Left forelimb (tissue), 1 donor: ENCODE measurements at regions not wholly inside any gene's neighbourhood (a gene's known extent, or its start where the extent isn't known, plus 50 kb on each side); places are given as distances from the start of the nearest gene placed in this dataset.

Source experiments
- DNase-seq: peaks from one replicate; pipeline ENCODE4 v3.0.0-alpha.2; 2018; ENCODE audit warnings: low spot score

DNA sequence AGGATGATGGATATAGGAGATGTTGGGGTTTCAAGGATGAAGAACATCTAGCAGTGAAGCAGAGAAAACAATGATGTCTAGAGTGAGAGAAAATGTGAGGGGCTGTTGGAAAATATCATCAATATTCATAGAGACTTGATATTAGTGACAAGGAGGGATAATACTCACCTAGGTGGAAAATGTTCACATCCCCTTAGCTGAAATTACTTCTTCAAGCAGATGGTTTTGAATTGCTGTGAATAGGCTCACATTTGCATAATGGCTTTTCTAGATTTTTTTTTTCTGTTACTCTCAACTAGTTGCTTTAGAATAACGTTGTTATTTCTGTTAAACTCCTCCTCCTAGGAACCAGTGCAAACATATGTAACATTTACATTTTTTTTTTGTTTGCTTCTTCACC is 61.6 kb upstream of the MAP1B start:
- no peak for DNase-seq

DNA sequence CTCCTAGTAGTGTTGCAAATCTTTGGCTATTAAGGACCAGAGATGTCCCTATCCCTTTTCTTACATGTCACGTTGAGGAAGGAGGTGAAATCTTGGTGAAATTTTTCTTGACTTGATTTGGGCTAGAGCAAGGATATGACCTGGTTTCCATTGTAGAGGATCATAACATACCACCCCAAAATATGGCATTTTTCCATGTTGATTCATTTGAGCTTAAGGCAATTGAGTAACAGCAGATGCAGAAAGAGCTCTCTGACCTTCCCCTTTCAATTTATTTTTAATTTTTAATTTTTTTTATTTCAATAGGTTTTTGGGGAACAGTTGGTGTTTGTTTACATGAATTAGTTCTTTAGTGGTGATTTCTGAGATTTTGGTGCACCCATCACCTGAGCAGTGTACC is 61.2 kb upstream of the MAP1B start:
- no peak for DNase-seq

DNA sequence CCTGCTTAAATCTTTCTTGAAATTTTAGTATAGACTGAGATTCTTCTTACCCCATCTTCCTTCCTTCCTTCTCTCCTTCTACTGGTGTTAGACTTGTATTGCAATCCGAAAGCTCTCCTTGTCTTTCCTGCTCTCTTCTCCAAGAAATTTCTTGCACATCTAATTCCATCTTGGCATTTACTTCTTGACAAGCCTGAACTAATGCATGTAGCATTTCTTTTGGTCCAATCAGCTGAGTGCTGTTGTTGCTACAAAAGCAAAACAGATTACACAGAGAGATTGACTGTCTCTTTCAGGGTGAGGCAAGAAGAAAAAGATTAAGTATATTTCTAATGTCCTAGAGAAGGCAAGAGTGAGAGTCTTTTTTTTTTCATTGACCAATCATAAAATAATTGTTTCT is 51.6 kb upstream of the MAP1B start:
- no peak for DNase-seq
